Gastrocnemius medialis (tissue), 4 donors: ENCODE measurements at regions not wholly inside any gene's neighbourhood (a gene's known extent, or its start where the extent isn't known, plus 50 kb on each side); places are given as distances from the start of the nearest gene placed in this dataset.

Source experiments
- POLR2A ChIP-seq, 2 donors: fragments of 450-650 bp; IDR thresholded peaks; one replicate each; pipeline ENCODE4 v1.6.1; 2017; ENCODE audit warnings: antibody characterized with exemption in 2 of 2, mild to moderate bottlenecking in 2 of 2, moderate library complexity in 2 of 2
- TF ChIP-seq, protein P1 (sequence below), 5 experiments: fragments of 450-650 bp in 3 of 5; fragments of 200-600 bp in 2 of 5; sonication (generic) in 2 of 5; IDR thresholded peaks in 4 of 5; conservative IDR thresholded peaks in 1 of 5; 1 replicate in 4 of 5; 2 replicates in 1 of 5; pipeline ENCODE4 v1.5.1; 2016 to 2019; ENCODE audit warnings: antibody characterized with exemption in 5 of 5, mild to moderate bottlenecking in 3 of 5, moderate library complexity in 3 of 5

GRCh38 chr18:28647961-28648360, 471.0 kb upstream of the CDH2 start:
- TF ChIP-seq, protein P1, sequence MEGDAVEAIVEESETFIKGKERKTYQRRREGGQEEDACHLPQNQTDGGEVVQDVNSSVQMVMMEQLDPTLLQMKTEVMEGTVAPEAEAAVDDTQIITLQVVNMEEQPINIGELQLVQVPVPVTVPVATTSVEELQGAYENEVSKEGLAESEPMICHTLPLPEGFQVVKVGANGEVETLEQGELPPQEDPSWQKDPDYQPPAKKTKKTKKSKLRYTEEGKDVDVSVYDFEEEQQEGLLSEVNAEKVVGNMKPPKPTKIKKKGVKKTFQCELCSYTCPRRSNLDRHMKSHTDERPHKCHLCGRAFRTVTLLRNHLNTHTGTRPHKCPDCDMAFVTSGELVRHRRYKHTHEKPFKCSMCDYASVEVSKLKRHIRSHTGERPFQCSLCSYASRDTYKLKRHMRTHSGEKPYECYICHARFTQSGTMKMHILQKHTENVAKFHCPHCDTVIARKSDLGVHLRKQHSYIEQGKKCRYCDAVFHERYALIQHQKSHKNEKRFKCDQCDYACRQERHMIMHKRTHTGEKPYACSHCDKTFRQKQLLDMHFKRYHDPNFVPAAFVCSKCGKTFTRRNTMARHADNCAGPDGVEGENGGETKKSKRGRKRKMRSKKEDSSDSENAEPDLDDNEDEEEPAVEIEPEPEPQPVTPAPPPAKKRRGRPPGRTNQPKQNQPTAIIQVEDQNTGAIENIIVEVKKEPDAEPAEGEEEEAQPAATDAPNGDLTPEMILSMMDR (IDR thresholded peaks at IDR 0.05 in 4 of 5, conservative IDR thresholded peaks at IDR 0.05 in 1 of 5), result no peak
- no peak for TF ChIP-seq POLR2A (IDR thresholded peaks at IDR 0.05)
